ENCODE measurements at regions not wholly inside any gene's neighbourhood (a gene's known extent, or its start where the extent isn't known, plus 50 kb on each side); places are given as distances from the start of the nearest gene placed in this dataset.

- no peak for TF ChIP-seq EZH2 (IDR thresholded peaks at IDR 0.05; ENCODE audit: borderline replicate concordance, low read length)
- TF ChIP-seq CTCF (conservative IDR thresholded peaks at IDR 0.05 in 1 of 2, IDR thresholded peaks at IDR 0.05 in 1 of 2; ENCODE audit: extremely low read depth in 1 of 2, insufficient read depth in 1 of 2, low read depth in 1 of 2, low read length in 2 of 2), result no peak
Observed at GRCh38 chr4:57194068-57194611, 84.0 kb upstream of the IGFBP7 start.
